SK-N-SH (cell line): ENCODE measurements at regions not wholly inside any gene's neighbourhood (a gene's known extent, or its start where the extent isn't known, plus 50 kb on each side); places are given as distances from the start of the nearest gene placed in this dataset.
A peak's percentile ranks its signal among the peaks of the same experiment; 100 is the strongest.

Experiments
- CTCF ChIA-PET: fragments of 300-600, 350-600 bp; formaldehyde crosslinking; extraction: SDS; loops from one replicate; lab custom pipeline; 2021; lab: Yijun Ruan, JAX
- POLR2A ChIA-PET: fragments of 350-600 bp; sonication (Branson Sonifier 250); formaldehyde crosslinking; extraction: SDS; loops from one replicate; lab custom pipeline; 2020; ENCODE audit warnings: antibody characterized with exemption, inconsistent platforms; lab: Yijun Ruan, JAX
- DNase-seq: peaks from one replicate; pipeline ENCODE4 v3.0.0; 2012
- H2AFZ ChIP-seq: fragments of 200-600 bp; sonication (generic); 2 replicates; pipeline ENCODE4 v1.8.1; 2016; ENCODE audit warnings: antibody characterized with exemption, mild to moderate bottlenecking, low read depth
- H3F3A ChIP-seq: fragments of 200-600 bp; sonication (generic); replicated peaks from 2 replicates; pipeline ENCODE3; 2016; ENCODE audit warnings: antibody characterized with exemption, mild to moderate bottlenecking; ENCODE audit not compliant: insufficient read depth
- H3K27ac ChIP-seq, 2 experiments: fragments of 200-500 bp in 1 of 2; fragments of 200-600 bp in 1 of 2; sonication (Bioruptor generic) in 1 of 2; sonication (generic), shearing (Covaris generic) in 1 of 2; 2 replicates each; pipeline versions ENCODE4 v1.5.1 to v1.6.1; 2014 to 2016; ENCODE audit warnings: low read depth in 2 of 2, inconsistent platforms in 1 of 2, low read length in 1 of 2, mild to moderate bottlenecking in 1 of 2, mixed read lengths in 1 of 2
- H3K27me3 ChIP-seq: fragments of 200-600 bp; sonication (generic), shearing (Covaris generic); 2 replicates; pipeline ENCODE4 v1.6.1; 2016; ENCODE audit warnings: mixed run types; ENCODE audit not compliant: insufficient read depth
- H3K36me3 ChIP-seq, 2 experiments: fragments of 200-500 bp in 1 of 2; fragments of 200-600 bp in 1 of 2; sonication (Bioruptor generic) in 1 of 2; sonication (generic) in 1 of 2; replicated peaks in 1 of 2; 2 replicates each; pipeline versions ENCODE3 to v1.5.1; 2014 to 2016; ENCODE audit warnings: low read length in 1 of 2, mild to moderate bottlenecking in 1 of 2; ENCODE audit not compliant: insufficient read depth in 2 of 2, control insufficient read depth in 1 of 2
- H3K4me1 ChIP-seq, 2 experiments: fragments of 200-500 bp in 1 of 2; fragments of 200-600 bp in 1 of 2; sonication (Bioruptor generic) in 1 of 2; sonication (generic), shearing (Covaris generic) in 1 of 2; 2 replicates each; pipeline versions ENCODE4 v1.5.1 to v1.6.1; 2014 to 2016; ENCODE audit warnings: low read depth in 1 of 2, low read length in 1 of 2, mixed run types in 1 of 2; ENCODE audit not compliant: insufficient read depth in 2 of 2, control insufficient read depth in 1 of 2
- H3K4me2 ChIP-seq: fragments of 200-600 bp; sonication (generic), shearing (Covaris generic); 2 replicates; pipeline ENCODE4 v1.6.1; 2017; ENCODE audit warnings: mixed run types
- H3K4me3 ChIP-seq, 2 experiments: fragments of 200-500 bp in 1 of 2; fragments of 200-600 bp in 1 of 2; sonication (Bioruptor generic) in 1 of 2; sonication (generic), shearing (Covaris generic) in 1 of 2; 2 replicates each; pipeline versions ENCODE4 v1.5.1 to v1.8.1; 2014 to 2016; ENCODE audit warnings: low read depth in 2 of 2, inconsistent platforms in 1 of 2, low read length in 1 of 2, mild to moderate bottlenecking in 1 of 2, mixed read lengths in 1 of 2, moderate library complexity in 1 of 2
- H3K79me2 ChIP-seq: fragments of 200-600 bp; sonication (generic); 2 replicates; pipeline ENCODE4 v1.8.1; 2017; ENCODE audit warnings: mild to moderate bottlenecking; ENCODE audit not compliant: insufficient read depth
- H3K9ac ChIP-seq: fragments of 200-600 bp; sonication (generic); 2 replicates; pipeline ENCODE4 v1.6.1; 2017; ENCODE audit warnings: mixed run types
- H3K9me2 ChIP-seq: fragments of 200-600 bp; sonication (generic); 2 replicates; pipeline ENCODE4 v1.6.1; 2017; ENCODE audit warnings: mixed run types
- H3K9me3 ChIP-seq: fragments of 200-600 bp; sonication (generic); 2 replicates; pipeline ENCODE4 v1.6.1; 2017; ENCODE audit warnings: mixed run types, mild to moderate bottlenecking, moderate library complexity
- H4K20me1 ChIP-seq: fragments of 200-600 bp; sonication (generic); 2 replicates; pipeline ENCODE4 v1.6.1; 2017; ENCODE audit warnings: mild to moderate bottlenecking, mixed run types; ENCODE audit not compliant: insufficient read depth
- CHD2 ChIP-seq: fragments of 150-350 bp; IDR thresholded peaks from 2 replicates; pipeline ENCODE4 v1.6.1; 2018; ENCODE audit warnings: low read length; ENCODE audit not compliant: partially characterized antibody
- ELF1 ChIP-seq: IDR thresholded peaks from 2 replicates; pipeline ENCODE4 v1.4.0; 2012
- EP300 ChIP-seq, 2 experiments: IDR thresholded peaks; 2 replicates each; pipeline versions ENCODE4 v1.4.0 to v1.6.1; 2012; ENCODE audit warnings: borderline replicate concordance in 1 of 2, low read depth in 1 of 2, low read length in 1 of 2
- FOXJ3 ChIP-seq: sonication (generic); formaldehyde crosslinking; IDR thresholded peaks from 2 replicates; pipeline ENCODE4 v1.5.1; 2020; ENCODE audit warnings: mild to moderate bottlenecking, missing genetic modification reagents
- FOXM1 ChIP-seq: IDR thresholded peaks from 2 replicates; pipeline ENCODE4 v1.4.0; 2012; ENCODE audit warnings: low read depth, mild to moderate bottlenecking
- GABPA ChIP-seq: IDR thresholded peaks from 2 replicates; pipeline ENCODE4 v1.4.0; 2012; ENCODE audit warnings: low read depth, mild to moderate bottlenecking
- JUND ChIP-seq: IDR thresholded peaks from 2 replicates; pipeline ENCODE4 v1.4.0; 2012
- NFIC ChIP-seq: IDR thresholded peaks from 2 replicates; pipeline ENCODE4 v1.4.0; 2012; ENCODE audit warnings: borderline replicate concordance
- POLR2AphosphoS5 ChIP-seq: IDR thresholded peaks from 2 replicates; pipeline ENCODE4 v1.6.1; 2012; ENCODE audit warnings: low read depth, low read length
- SIN3A ChIP-seq: IDR thresholded peaks from 2 replicates; pipeline ENCODE4 v1.6.1; 2012; ENCODE audit warnings: low read depth, mild to moderate bottlenecking, low read length, moderate library complexity, borderline replicate concordance
- TCF12 ChIP-seq: IDR thresholded peaks from 2 replicates; pipeline ENCODE4 v1.4.0; 2012
- TEAD4 ChIP-seq: IDR thresholded peaks from 2 replicates; pipeline ENCODE4 v1.4.0; 2012; ENCODE audit warnings: mild to moderate bottlenecking, borderline replicate concordance; ENCODE audit not compliant: insufficient read depth
- WGBS: methylation state at CpG from one replicate; pipeline ENCODE4 v1.1.6; 2017; ENCODE audit warnings: low lambda C conversion rate; 5-methylcytosine and 5-hydroxymethylcytosine counted together
- TF ChIP-seq, protein P1 (sequence below): IDR thresholded peaks from 2 replicates; pipeline ENCODE4 v1.4.0; 2012; ENCODE audit warnings: low read depth, borderline replicate concordance
- TF ChIP-seq, protein P2 (sequence below): IDR thresholded peaks from 2 replicates; pipeline ENCODE4 v1.6.1; 2012; ENCODE audit warnings: mild to moderate bottlenecking, low read depth, low read length, moderate library complexity
- TF ChIP-seq, protein P3 (sequence below): fragments of 200-600 bp; sonication (generic); IDR thresholded peaks from 2 replicates; pipeline ENCODE4 v1.6.1; 2017; ENCODE audit warnings: antibody characterized with exemption, mild to moderate bottlenecking, moderate library complexity
- TF ChIP-seq, protein P4 (sequence below): IDR thresholded peaks from 2 replicates; pipeline ENCODE4; 2012

DNA sequence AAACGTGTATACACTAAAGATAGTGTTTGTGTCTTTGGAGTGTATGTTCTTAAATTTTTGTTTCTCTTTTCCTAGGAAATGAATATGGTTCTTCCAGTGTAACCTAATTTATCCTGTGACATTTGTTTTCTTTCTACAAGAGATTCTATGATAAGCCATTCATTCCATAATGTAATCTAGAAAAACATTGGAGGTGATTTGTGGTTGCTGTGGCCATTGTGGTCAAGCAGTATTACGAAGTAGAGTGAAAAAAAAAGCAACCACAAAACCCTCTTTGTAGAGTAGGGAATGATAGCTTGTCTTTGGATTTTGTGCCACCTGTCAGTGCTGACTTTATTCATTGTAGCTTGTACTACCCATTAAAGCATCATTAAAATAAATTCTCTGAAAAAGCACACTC lies 1209.6 kb downstream of the ZPLD1 start:
- Histone ChIP-seq H3K4me3 (no peak overlapping the region), H3K9ac (no peak overlapping the region), H3K9me2 (no peaks in the 10 kb centered on the region), H2AFZ (no peak overlapping the region), H3K36me3 (no peaks in the 10 kb centered on the region), H3F3A (no peaks in the 10 kb centered on the region), H3K4me2 (no peak overlapping the region), H3K4me1 (no peaks in the 10 kb centered on the region; a peak in 1 of 4 replicates), H3K79me2 (no peaks in the 10 kb centered on the region), H4K20me1 (no peaks in the 10 kb centered on the region), H3K9me3 (no peaks in the 10 kb centered on the region), H3K27me3 (no peaks in the 10 kb centered on the region), H3K27ac (no peak overlapping the region)
- DNase-seq: no peak
- ChIA-PET CTCF (interaction anchor here (0.6 kb wide), 1 partner anchor 1458 kb away, joined by 3 read pairs; no protein-coding TSS in a partner anchor), POLR2A (no interaction called here)
- TF ChIP-seq SIN3A (no peak), CHD2 (no peak), EP300 (IDR thresholded peaks at IDR 0.05; ENCODE audit: borderline replicate concordance in 1 of 2, low read depth in 1 of 2, low read length in 1 of 2) (peak in 1 of 2 experiments; percentile 34; a peak in 1 of 4 replicates), TCF12 (peak; percentile 68), JUND (0 out of 2 replicates have a peak, but pooled peaks have one; percentile 6), FOXM1 (no peak), ELF1 (no peak), GABPA (no peak), POLR2AphosphoS5 (peak; percentile 39; the same call in 1 of the 2 replicates), TEAD4 (0 out of 2 replicates have a peak, but pooled peaks have one; percentile 23), NFIC (peak; percentile 20; the same call in 1 of the 2 replicates), FOXJ3 (no peak)
- TF ChIP-seq, protein P1, sequence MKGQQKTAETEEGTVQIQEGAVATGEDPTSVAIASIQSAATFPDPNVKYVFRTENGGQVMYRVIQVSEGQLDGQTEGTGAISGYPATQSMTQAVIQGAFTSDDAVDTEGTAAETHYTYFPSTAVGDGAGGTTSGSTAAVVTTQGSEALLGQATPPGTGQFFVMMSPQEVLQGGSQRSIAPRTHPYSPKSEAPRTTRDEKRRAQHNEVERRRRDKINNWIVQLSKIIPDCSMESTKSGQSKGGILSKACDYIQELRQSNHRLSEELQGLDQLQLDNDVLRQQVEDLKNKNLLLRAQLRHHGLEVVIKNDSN: no peak
- TF ChIP-seq, protein P2, sequence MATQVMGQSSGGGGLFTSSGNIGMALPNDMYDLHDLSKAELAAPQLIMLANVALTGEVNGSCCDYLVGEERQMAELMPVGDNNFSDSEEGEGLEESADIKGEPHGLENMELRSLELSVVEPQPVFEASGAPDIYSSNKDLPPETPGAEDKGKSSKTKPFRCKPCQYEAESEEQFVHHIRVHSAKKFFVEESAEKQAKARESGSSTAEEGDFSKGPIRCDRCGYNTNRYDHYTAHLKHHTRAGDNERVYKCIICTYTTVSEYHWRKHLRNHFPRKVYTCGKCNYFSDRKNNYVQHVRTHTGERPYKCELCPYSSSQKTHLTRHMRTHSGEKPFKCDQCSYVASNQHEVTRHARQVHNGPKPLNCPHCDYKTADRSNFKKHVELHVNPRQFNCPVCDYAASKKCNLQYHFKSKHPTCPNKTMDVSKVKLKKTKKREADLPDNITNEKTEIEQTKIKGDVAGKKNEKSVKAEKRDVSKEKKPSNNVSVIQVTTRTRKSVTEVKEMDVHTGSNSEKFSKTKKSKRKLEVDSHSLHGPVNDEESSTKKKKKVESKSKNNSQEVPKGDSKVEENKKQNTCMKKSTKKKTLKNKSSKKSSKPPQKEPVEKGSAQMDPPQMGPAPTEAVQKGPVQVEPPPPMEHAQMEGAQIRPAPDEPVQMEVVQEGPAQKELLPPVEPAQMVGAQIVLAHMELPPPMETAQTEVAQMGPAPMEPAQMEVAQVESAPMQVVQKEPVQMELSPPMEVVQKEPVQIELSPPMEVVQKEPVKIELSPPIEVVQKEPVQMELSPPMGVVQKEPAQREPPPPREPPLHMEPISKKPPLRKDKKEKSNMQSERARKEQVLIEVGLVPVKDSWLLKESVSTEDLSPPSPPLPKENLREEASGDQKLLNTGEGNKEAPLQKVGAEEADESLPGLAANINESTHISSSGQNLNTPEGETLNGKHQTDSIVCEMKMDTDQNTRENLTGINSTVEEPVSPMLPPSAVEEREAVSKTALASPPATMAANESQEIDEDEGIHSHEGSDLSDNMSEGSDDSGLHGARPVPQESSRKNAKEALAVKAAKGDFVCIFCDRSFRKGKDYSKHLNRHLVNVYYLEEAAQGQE: no peak
- TF ChIP-seq, protein P3, sequence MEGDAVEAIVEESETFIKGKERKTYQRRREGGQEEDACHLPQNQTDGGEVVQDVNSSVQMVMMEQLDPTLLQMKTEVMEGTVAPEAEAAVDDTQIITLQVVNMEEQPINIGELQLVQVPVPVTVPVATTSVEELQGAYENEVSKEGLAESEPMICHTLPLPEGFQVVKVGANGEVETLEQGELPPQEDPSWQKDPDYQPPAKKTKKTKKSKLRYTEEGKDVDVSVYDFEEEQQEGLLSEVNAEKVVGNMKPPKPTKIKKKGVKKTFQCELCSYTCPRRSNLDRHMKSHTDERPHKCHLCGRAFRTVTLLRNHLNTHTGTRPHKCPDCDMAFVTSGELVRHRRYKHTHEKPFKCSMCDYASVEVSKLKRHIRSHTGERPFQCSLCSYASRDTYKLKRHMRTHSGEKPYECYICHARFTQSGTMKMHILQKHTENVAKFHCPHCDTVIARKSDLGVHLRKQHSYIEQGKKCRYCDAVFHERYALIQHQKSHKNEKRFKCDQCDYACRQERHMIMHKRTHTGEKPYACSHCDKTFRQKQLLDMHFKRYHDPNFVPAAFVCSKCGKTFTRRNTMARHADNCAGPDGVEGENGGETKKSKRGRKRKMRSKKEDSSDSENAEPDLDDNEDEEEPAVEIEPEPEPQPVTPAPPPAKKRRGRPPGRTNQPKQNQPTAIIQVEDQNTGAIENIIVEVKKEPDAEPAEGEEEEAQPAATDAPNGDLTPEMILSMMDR: no peak
- TF ChIP-seq, protein P4, sequence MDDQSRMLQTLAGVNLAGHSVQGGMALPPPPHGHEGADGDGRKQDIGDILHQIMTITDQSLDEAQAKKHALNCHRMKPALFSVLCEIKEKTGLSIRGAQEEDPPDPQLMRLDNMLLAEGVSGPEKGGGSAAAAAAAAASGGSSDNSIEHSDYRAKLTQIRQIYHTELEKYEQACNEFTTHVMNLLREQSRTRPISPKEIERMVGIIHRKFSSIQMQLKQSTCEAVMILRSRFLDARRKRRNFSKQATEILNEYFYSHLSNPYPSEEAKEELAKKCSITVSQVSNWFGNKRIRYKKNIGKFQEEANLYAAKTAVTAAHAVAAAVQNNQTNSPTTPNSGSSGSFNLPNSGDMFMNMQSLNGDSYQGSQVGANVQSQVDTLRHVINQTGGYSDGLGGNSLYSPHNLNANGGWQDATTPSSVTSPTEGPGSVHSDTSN: peak; percentile 42
- WGBS: 48% methylated on average over 2 of the region's 2 CpGs
